PFSK-1 (cell line): ENCODE measurements at regions not wholly inside any gene's neighbourhood (a gene's known extent, or its start where the extent isn't known, plus 50 kb on each side); places are given as distances from the start of the nearest gene placed in this dataset.

Source experiments
- POLR2AphosphoS5 ChIP-seq: IDR thresholded peaks from 2 replicates; pipeline ENCODE4 v1.6.1; 2012; ENCODE audit warnings: low read depth, mild to moderate bottlenecking, control low read depth, low read length, moderate library complexity
- SIN3A ChIP-seq: IDR thresholded peaks from 2 replicates; pipeline ENCODE4 v1.6.1; 2012; ENCODE audit warnings: mild to moderate bottlenecking, low read length, moderate library complexity, borderline replicate concordance; ENCODE audit not compliant: insufficient read depth
- TAF1 ChIP-seq: IDR thresholded peaks from 2 replicates; pipeline ENCODE4 v1.6.1; 2012; ENCODE audit warnings: low read length, control low read depth, borderline replicate concordance; ENCODE audit not compliant: insufficient read depth
- TF ChIP-seq, protein P1 (sequence below), 2 experiments: IDR thresholded peaks; 2 replicates each; pipeline versions ENCODE4 v1.6.1 to v1.8.0; 2011 to 2012; ENCODE audit warnings: low read depth in 2 of 2, low read length in 2 of 2, control low read depth in 1 of 2, inconsistent platforms in 1 of 2, mild to moderate bottlenecking in 1 of 2, moderate library complexity in 1 of 2; ENCODE audit not compliant: insufficient read depth in 1 of 2

GRCh38 chr3:110804856-110805255 lies 266.8 kb upstream of the NECTIN3 start:
- TF ChIP-seq, protein P1, sequence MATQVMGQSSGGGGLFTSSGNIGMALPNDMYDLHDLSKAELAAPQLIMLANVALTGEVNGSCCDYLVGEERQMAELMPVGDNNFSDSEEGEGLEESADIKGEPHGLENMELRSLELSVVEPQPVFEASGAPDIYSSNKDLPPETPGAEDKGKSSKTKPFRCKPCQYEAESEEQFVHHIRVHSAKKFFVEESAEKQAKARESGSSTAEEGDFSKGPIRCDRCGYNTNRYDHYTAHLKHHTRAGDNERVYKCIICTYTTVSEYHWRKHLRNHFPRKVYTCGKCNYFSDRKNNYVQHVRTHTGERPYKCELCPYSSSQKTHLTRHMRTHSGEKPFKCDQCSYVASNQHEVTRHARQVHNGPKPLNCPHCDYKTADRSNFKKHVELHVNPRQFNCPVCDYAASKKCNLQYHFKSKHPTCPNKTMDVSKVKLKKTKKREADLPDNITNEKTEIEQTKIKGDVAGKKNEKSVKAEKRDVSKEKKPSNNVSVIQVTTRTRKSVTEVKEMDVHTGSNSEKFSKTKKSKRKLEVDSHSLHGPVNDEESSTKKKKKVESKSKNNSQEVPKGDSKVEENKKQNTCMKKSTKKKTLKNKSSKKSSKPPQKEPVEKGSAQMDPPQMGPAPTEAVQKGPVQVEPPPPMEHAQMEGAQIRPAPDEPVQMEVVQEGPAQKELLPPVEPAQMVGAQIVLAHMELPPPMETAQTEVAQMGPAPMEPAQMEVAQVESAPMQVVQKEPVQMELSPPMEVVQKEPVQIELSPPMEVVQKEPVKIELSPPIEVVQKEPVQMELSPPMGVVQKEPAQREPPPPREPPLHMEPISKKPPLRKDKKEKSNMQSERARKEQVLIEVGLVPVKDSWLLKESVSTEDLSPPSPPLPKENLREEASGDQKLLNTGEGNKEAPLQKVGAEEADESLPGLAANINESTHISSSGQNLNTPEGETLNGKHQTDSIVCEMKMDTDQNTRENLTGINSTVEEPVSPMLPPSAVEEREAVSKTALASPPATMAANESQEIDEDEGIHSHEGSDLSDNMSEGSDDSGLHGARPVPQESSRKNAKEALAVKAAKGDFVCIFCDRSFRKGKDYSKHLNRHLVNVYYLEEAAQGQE (IDR thresholded peaks at IDR 0.05; ENCODE audit: insufficient read depth in 1 of 2, low read depth in 2 of 2, low read length in 2 of 2): no peak
- TF ChIP-seq POLR2AphosphoS5: no peak
- TF ChIP-seq TAF1: no peak
- TF ChIP-seq SIN3A: no peak
